Activated CD4-positive, alpha-beta T cell treated with anti-CD3 and anti-CD28 coated beads for 4 hours (primary cell): ENCODE measurements at regions not wholly inside any gene's neighbourhood (a gene's known extent, or its start where the extent isn't known, plus 50 kb on each side); places are given as distances from the start of the nearest gene placed in this dataset.
"Not testable (repeated sequence)": the region's sequence is repeated elsewhere in the genome, so short reads cannot be mapped to it uniquely, and the experiment has no call there.

ENCODE experiments used
- DNase-seq, 2 donors: peaks; one replicate each; pipeline ENCODE4 v3.0.0-alpha.2; 2020

- DNase-seq: no peak
These were observed 287.8 kb upstream of the KITLG start for GRCh38 chr12:88868050-88868449.

GRCh38 chr12:88867510-88867909 lies 287.2 kb upstream of the KITLG start:
- DNase-seq: no peak

GRCh38 chr12:88866881-88867280 lies 286.6 kb upstream of the KITLG start:
- no peak for DNase-seq

- DNase-seq: no peak
These were observed 285.3 kb upstream of the KITLG start for GRCh38 chr12:88865537-88865936.

- DNase-seq: no peak
These were observed 280.6 kb upstream of the KITLG start for GRCh38 chr12:88860851-88861250.

GRCh38 chr12:88856201-88856600 lies 275.9 kb upstream of the KITLG start:
- no peak for DNase-seq

- no peak for DNase-seq
These were observed 275.0 kb upstream of the KITLG start for GRCh38 chr12:88855301-88855700.

- no peak for DNase-seq
These were observed 274.0 kb upstream of the KITLG start for GRCh38 chr12:88854260-88854659.

GRCh38 chr12:88847246-88847645 lies 267.0 kb upstream of the KITLG start:
- not testable (repeated sequence) for DNase-seq

- no peak for DNase-seq
These were observed 264.2 kb upstream of the KITLG start for GRCh38 chr12:88844426-88844825.

GRCh38 chr12:88842314-88842713 lies 262.0 kb upstream of the KITLG start:
- no peak for DNase-seq

GRCh38 chr12:88839486-88839885 lies 259.2 kb upstream of the KITLG start:
- DNase-seq: no peak

- no peak for DNase-seq
These were observed 255.9 kb upstream of the KITLG start for GRCh38 chr12:88836156-88836555.

- no peak for DNase-seq
These were observed 254.0 kb upstream of the KITLG start for GRCh38 chr12:88834226-88834625.

- no peak for DNase-seq
These were observed 253.4 kb upstream of the KITLG start for GRCh38 chr12:88833641-88834116.

- DNase-seq: not testable (repeated sequence)
These were observed 248.3 kb upstream of the KITLG start for GRCh38 chr12:88828537-88828936.

- DNase-seq: no peak
These were observed 239.7 kb upstream of the KITLG start for GRCh38 chr12:88820012-88820411.

- no peak for DNase-seq
These were observed 235.9 kb upstream of the KITLG start for GRCh38 chr12:88816201-88816600.

- DNase-seq: no peak
These were observed 234.5 kb upstream of the KITLG start for GRCh38 chr12:88814779-88815178.

- no peak for DNase-seq
These were observed 232.3 kb upstream of the KITLG start for GRCh38 chr12:88812610-88813009.

- DNase-seq: no peak
These were observed 230.5 kb upstream of the KITLG start for GRCh38 chr12:88810806-88811205.

GRCh38 chr12:88809841-88810240 lies 229.6 kb upstream of the KITLG start:
- not testable (repeated sequence) for DNase-seq

- no peak for DNase-seq
These were observed 225.4 kb upstream of the KITLG start for GRCh38 chr12:88805692-88806091.

- DNase-seq: no peak
These were observed 225.0 kb upstream of the KITLG start for GRCh38 chr12:88805286-88805685.

GRCh38 chr12:88802096-88802706 lies 221.9 kb upstream of the KITLG start:
- DNase-seq: no peak
